GM19397 (cell line): ENCODE measurements at regions not wholly inside any gene's neighbourhood (a gene's known extent, or its start where the extent isn't known, plus 50 kb on each side); places are given as distances from the start of the nearest gene placed in this dataset.
"Not testable (repeated sequence)": the region's sequence is repeated elsewhere in the genome, so short reads cannot be mapped to it uniquely, and the experiment has no call there.

Source experiments
- ATAC-seq: cut with Tn5 transposase; IDR thresholded peaks from one replicate; pipeline ENCODE4 v1.9.1; 2021; ENCODE audit warnings: mild to moderate bottlenecking, moderate library complexity; ENCODE audit not compliant: unreplicated experiment

- peak; percentile 67 for ATAC-seq
Measured at GRCh38 chr5:123294544-123294943, 128.7 kb downstream of the CEP120 start.

- no peak for ATAC-seq
Measured at GRCh38 chr5:123289210-123289609, 134.0 kb downstream of the CEP120 start.

DNA sequence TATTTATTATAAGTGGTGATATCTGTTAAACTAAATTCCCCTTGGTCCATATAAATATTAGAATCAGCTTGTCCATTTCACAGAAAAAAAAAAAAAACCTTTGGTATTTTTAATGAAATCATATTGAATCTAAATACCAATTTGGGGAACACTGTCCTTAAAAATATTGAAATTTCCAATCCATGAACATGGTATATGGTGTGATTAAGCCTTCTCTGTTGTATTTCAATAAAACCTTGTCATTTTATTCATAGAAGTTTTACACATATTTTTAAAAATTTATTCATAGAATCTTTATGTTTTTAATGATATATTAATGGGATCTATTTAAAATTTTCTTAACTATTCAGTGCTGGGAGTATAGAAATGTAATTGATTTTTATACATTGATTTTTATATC, 135.3 kb downstream of the CEP120 start:
- no peak for ATAC-seq

GRCh38 chr5:123286891-123287290, 136.3 kb downstream of the CEP120 start:
- ATAC-seq, result no peak

DNA sequence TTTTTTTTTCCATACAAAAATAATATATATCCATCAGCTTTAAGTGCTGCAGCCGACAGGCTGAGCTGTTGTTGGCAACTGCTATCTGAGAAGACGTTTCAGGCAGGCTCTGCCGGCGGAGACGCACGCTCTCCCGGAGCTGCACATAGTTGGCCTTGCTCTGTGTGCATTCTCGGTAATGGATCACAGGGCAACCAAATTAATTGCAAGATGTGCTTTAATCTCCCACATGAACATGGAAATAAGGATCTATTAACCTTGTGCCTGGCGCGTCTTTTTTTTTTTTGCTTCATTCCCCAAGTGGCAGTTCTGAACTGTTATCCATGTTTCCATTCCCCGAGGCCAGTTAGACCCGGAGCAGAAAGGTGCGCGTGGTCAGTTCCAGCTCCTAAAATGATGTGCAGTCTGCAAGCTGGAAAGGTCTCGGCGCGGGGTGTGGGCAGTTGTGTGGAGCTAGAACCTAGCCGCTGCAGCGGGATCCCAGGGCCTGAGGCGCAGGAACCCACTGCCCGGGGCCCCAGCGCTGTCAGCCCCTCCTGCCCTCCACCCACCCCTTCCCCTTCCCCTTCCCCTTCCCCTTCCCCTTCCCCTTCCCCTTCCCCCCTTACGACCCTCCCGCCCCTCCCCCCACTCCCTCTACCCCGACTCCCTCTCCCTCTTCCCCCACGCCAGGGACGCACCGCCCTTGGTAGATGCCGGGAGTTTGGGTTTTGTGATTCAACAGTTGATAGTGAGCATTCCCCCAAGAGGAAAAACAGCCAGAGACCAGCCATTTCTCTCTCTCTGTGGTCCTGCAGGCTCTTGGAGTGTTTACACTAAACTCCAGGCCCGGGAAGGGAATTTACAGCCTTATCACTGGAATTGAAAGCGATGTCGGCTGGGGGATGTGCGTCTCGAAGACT, 137.8 kb downstream of the CEP120 start:
- no peak for ATAC-seq

DNA sequence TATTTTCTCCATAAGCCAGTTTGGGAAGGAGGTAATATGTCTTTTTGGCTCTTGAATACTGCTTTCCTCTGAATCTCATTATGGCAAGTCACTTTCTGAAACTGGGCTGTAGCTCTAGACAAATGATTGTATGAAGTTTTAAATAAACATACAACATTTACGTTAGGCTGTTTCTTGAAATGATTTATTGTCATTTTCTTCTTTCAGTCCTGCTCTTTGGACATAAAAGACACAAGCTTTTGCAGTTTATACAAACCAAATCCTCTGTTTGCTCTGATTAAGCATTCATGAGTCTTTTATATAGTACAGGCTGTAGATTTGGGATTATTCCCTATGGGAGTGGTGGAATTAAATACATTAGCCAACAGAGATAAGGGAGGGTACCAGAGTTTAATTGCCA, 139.7 kb downstream of the CEP120 start:
- ATAC-seq, result no peak

DNA sequence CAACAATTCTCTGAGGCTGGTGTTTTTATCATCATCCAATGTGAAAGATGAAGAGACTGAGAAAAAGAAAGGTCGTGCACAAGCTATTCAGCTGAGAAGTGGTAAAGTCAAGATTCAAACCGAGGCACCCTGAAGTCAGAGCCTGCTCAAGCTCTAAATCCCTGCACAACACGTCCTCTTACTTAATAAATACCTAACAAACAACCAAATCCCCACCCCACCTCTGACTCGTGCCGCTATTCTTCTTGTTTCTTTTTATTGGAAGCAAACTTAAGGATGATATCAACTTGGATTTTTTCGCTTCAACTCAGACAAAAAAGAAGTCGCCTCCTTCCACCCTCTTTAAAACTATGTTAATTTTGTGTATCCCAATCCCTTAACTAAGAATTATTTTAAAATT, 140.2 kb downstream of the CEP120 start:
- no peak for ATAC-seq

- ATAC-seq, result no peak
Measured at GRCh38 chr5:123282444-123282843, 140.8 kb downstream of the CEP120 start.

- ATAC-seq, result not testable (repeated sequence)
Measured at GRCh38 chr5:123280854-123281253, 142.3 kb downstream of the CEP120 start.

DNA sequence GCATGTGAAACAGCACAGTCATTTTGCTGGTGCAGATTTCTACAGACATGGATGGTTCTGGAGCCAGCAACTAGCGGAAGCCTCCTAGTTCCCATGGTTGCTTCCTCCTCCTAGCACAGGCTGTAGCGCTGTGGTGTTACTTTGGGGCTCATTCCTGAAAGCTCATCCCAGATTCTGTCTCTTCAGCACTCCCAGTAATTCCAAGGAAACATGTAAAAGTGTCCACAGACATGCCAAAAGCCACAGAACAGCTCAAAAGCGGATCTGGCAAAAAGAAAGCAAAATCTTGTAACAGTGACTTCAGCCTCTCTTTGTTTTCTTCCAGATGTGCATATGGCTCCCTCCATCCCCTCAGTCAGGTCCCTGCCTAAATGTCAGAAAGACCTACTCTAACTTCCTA, 144.1 kb downstream of the CEP120 start:
- no peak for ATAC-seq

DNA sequence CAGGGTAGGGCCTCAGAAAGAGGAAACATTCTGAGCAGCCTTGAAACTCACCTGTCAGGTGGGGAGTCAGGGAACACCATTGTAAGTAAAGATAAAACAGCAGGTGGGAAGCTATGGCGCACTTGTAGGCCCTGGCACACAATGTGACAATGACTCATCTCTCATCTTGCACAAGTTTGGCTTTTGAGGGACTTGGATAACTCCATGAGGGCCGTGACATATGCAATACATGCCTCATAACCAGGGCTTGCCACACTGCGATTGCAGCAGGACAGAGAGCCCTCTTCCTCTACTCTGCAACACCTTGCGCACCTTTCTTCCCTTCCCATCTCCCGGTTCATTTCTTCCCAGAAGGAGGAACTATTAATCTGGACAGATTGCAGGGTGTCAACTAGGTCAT, 144.9 kb downstream of the CEP120 start:
- ATAC-seq, result no peak

GRCh38 chr5:123273984-123274383, 149.2 kb downstream of the CEP120 start:
- no peak for ATAC-seq

DNA sequence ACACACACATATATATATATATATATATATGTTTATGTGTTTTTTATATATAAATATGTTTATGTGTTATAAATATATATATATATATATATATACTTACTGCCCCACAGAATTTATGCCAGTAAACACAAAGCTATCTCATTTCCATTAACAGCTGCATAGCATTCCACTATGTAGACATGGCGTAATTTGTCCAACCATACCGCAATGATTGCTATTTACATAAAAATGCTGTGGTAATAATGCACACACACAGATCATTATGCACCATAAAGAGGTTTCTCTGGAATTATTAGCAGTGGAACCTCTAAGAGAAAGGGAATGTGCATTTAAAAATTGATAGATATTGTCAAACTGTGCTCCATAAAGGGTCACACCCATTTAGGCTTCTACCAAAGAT, 150.1 kb downstream of the CEP120 start:
- ATAC-seq, result no peak

DNA sequence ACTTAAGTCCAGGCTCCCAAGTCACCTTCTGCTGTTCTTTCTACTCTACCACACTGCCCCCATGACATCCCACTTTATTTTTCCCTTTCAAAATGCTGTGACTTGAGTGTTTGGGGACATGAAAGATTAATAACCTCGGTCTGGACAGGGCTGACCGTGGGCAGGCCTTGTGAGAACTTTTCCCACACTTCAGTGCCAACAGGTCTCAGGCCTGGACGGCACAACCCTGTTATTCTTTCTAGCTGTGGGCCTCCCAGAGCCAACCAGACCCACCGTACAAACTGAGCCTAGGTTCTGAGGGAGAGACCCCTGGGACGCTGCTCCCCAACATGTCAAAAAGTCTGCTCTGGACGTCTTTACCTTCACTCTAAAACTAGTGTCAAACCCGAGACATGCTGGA, 153.4 kb downstream of the CEP120 start:
- ATAC-seq, result no peak

- ATAC-seq, result no peak
Measured at GRCh38 chr5:123269436-123269835, 153.8 kb downstream of the CEP120 start.

DNA sequence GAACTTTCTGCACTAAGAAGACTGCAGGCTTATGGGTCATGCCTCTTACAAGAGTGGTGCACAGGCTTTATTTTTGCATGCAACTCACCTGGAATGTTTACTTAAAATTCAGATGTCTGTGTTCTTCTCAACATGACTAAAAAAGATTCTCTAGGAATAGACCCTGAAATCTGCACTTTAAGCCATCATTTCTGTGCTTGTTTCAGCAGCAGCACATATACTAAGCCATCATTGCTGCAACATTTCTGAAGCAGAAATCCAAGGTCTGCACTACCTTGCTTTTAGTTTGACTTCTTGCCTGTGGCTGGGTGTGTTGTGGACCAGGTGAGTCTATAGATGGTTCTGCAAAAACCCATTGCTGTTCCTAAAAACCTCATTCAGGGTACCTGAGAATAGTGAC, 156.8 kb downstream of the CEP120 start:
- ATAC-seq, result no peak

- ATAC-seq, result no peak
Measured at GRCh38 chr5:123265551-123265950, 157.7 kb downstream of the CEP120 start.

DNA sequence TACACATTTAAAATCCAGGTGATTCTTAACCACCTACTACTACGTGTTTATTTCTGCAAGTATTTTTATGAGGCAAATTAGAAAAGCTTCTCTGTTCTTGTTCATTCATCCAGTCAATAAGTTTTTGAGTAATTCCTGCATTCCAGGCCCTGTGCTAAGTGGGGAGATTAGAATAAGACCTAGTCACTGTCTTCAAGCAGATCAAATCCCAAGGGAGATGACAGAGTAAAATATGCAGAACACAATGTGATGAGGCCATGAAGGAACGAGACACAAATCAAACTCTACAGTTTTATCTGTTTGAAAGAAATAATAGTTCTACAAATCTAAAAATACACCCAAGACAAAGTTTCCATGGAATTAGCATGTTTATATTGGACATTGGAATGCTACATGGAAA, 158.8 kb downstream of the CEP120 start:
- no peak for ATAC-seq

GRCh38 chr5:123263859-123264258, 159.3 kb downstream of the CEP120 start:
- ATAC-seq, result no peak

DNA sequence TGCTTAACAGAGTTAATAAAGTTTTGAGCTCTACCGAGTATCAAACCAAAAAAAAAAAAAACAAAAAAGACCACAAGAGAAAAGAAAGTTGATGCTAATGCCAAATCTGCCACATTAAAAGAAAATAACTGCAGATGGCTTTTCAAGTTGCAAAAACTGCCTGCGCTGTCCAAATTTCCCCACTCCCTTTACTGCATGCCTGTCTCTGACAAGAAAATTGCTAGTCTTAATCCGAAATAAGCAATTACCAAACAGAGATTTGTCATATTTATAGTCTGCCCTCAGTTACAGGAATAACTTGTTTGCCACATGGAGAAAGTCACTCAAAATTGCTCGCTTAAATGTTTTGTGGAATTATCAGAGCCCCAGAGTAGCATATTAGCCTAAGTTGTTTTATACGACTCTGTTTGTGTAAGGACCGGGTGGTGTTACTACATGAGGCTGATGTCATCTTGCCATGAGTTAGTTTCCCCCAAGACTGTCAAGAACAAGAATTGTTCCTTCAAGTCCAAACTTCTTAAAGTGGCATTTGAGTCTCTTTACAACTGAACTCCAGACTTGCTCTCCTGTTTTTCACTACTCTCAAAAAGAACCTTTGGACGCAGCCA, 160.9 kb downstream of the CEP120 start:
- no peak for ATAC-seq

DNA sequence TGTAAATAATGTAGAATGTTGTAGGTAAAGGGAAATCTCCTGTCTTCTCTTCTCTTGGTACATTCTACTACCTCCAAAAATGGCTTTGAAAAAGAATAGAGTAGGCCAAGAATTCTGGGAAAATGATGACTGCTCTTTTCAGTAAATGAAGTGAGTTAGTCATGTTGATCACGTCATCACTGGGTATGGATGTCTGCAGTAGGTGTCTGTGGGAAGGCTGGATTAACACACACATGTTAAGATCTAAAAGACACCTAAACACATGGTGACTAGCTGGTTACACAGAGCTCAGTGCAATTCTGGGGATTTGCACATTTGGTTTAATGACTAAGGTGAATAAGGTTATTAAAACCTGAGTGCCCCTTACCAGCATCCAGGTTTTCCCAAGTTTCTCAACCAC, 161.5 kb downstream of the CEP120 start:
- no peak for ATAC-seq

DNA sequence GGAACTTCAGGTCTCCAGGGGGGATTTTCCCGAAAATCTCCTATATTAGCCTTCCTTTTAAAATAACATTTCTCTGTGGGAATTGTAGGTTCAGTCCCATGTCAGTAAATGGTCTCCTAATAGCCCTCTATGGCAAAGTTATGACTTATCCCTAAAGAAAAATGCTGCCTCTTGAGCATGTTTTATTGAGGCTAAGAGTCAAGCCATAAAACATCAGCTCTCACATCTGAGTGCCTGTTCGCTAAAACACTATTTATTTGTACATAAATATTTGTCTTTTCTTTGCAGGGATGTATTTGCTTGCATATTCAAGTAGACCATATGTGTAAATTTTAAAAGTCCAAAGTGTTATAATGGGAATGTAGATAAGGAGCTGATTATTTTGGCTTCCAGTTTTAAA, 160.4 kb downstream of the PRDM6 start:
- ATAC-seq, result no peak
